OCI-LY3 (cell line): ENCODE measurements at regions not wholly inside any gene's neighbourhood (a gene's known extent, or its start where the extent isn't known, plus 50 kb on each side); places are given as distances from the start of the nearest gene placed in this dataset.

ENCODE experiments used
- H2AFZ ChIP-seq: fragments of 200-600, 300-600 bp; shearing (Covaris generic); 2 replicates; pipeline ENCODE4 v1.6.0; 2014; ENCODE audit warnings: antibody characterized with exemption, low read depth, low read length
- H3K27ac ChIP-seq: fragments of 200-600, 300-600 bp; sonication (generic); 2 replicates; pipeline ENCODE4 v1.5.1; 2014; ENCODE audit warnings: mild to moderate bottlenecking, low read length, moderate library complexity, mixed read lengths
- H3K27me3 ChIP-seq: fragments of 200-600, 300-600 bp; sonication (generic); 2 replicates; pipeline ENCODE4 v1.6.1; 2014; ENCODE audit warnings: low read depth, low read length, mixed read lengths
- H3K36me3 ChIP-seq: fragments of 200-600, 300-600 bp; sonication (generic); replicated peaks from 2 replicates; pipeline ENCODE3; 2014; ENCODE audit warnings: low read depth, low read length, mixed read lengths
- H3K4me1 ChIP-seq: fragments of 300-600, 200-600 bp; sonication (generic); 2 replicates; pipeline ENCODE4 v1.6.1; 2014; ENCODE audit warnings: low read length, mixed read lengths
- H3K4me2 ChIP-seq: fragments of 200-600, 300-600 bp; sonication (generic); 2 replicates; pipeline ENCODE4 v1.6.1; 2014; ENCODE audit warnings: low read length, mixed read lengths
- H3K4me3 ChIP-seq: fragments of 300-600, 200-600 bp; sonication (generic); 2 replicates; pipeline ENCODE4 v1.5.1; 2014; ENCODE audit warnings: antibody characterized with exemption, mild to moderate bottlenecking, low read length, moderate library complexity
- H3K79me2 ChIP-seq: fragments of 300-600, 200-600 bp; shearing (Covaris generic); 2 replicates; pipeline ENCODE4 v1.6.1; 2014; ENCODE audit warnings: mild to moderate bottlenecking, low read length, mixed read lengths
- H3K9ac ChIP-seq: fragments of 300-600, 200-600 bp; shearing (Covaris generic); 2 replicates; pipeline ENCODE4 v1.6.0; 2014; ENCODE audit warnings: mild to moderate bottlenecking, low read length, moderate library complexity
- H3K9me3 ChIP-seq: fragments of 200-600, 300-600 bp; shearing (Covaris generic); 2 replicates; pipeline ENCODE4 v1.6.1; 2014; ENCODE audit warnings: low read length, mixed read lengths; ENCODE audit not compliant: insufficient read depth
- H4K20me1 ChIP-seq: fragments of 200-600, 300-600 bp; sonication (generic); 2 replicates; pipeline ENCODE4 v1.6.1; 2016; ENCODE audit warnings: low read length, mixed read lengths; ENCODE audit not compliant: insufficient read depth
- CTCF ChIP-seq: fragments of 200-600, 300-600 bp; sonication (generic); IDR thresholded peaks from 2 replicates; pipeline ENCODE4 v1.5.1; 2014; ENCODE audit warnings: antibody characterized with exemption, low read length, low read depth
- EZH2phosphoT487 ChIP-seq: fragments of 200-600 bp; shearing (Covaris generic); IDR thresholded peaks from 2 replicates; pipeline ENCODE4 v1.6.1; 2018; ENCODE audit warnings: antibody characterized with exemption, mixed run types, low read depth

GRCh38 chr5:98492258-98492657 lies 281.2 kb upstream of the RGMB start:
- Histone ChIP-seq H3K9me3 (no peaks in the 10 kb centered on the region), H3K4me2 (no peak overlapping the region), H3K27me3 (no peaks in the 10 kb centered on the region), H2AFZ (no peak overlapping the region), H4K20me1 (no peaks in the 10 kb centered on the region), H3K27ac (no peak overlapping the region), H3K4me1 (no peaks in the 10 kb centered on the region), H3K9ac (no peak overlapping the region), H3K36me3 (no peaks in the 10 kb centered on the region), H3K4me3 (no peak overlapping the region), H3K79me2 (no peaks in the 10 kb centered on the region)
- TF ChIP-seq CTCF: no peak
- TF ChIP-seq EZH2phosphoT487: no peak

GRCh38 chr5:98497418-98497817 lies 276.0 kb upstream of the RGMB start:
- Histone ChIP-seq H3K4me3 (no peak overlapping the region), H3K4me1 (no peaks in the 10 kb centered on the region), H3K27ac (no peak overlapping the region), H4K20me1 (no peaks in the 10 kb centered on the region), H3K4me2 (no peak overlapping the region), H3K36me3 (no peaks in the 10 kb centered on the region), H3K9me3 (no peaks in the 10 kb centered on the region), H2AFZ (no peak overlapping the region), H3K9ac (no peak overlapping the region), H3K79me2 (no peaks in the 10 kb centered on the region), H3K27me3 (no peaks in the 10 kb centered on the region)
- TF ChIP-seq CTCF (no peak), EZH2phosphoT487 (no peak)

GRCh38 chr5:98498028-98498427 lies 275.4 kb upstream of the RGMB start:
- Histone ChIP-seq H3K36me3 (no peaks in the 10 kb centered on the region), H3K27ac (no peak overlapping the region), H3K4me1 (no peaks in the 10 kb centered on the region), H3K27me3 (no peaks in the 10 kb centered on the region), H3K9me3 (no peaks in the 10 kb centered on the region), H2AFZ (no peak overlapping the region), H3K9ac (no peak overlapping the region), H4K20me1 (no peaks in the 10 kb centered on the region), H3K4me3 (no peak overlapping the region), H3K4me2 (no peak overlapping the region), H3K79me2 (no peaks in the 10 kb centered on the region)
- TF ChIP-seq EZH2phosphoT487: no peak
- TF ChIP-seq CTCF: no peak

GRCh38 chr5:98499892-98500291 lies 273.6 kb upstream of the RGMB start:
- Histone ChIP-seq H3K4me2 (no peak overlapping the region), H3K36me3 (no peaks in the 10 kb centered on the region), H2AFZ (no peak overlapping the region), H3K27ac (no peak overlapping the region), H3K9me3 (no peaks in the 10 kb centered on the region), H3K9ac (no peak overlapping the region), H3K4me1 (no peaks in the 10 kb centered on the region), H3K27me3 (no peaks in the 10 kb centered on the region), H3K79me2 (no peaks in the 10 kb centered on the region), H4K20me1 (no peaks in the 10 kb centered on the region), H3K4me3 (no peak overlapping the region)
- no peak for TF ChIP-seq CTCF
- TF ChIP-seq EZH2phosphoT487: no peak
